BLaER1 (cell line): ENCODE measurements at regions not wholly inside any gene's neighbourhood (a gene's known extent, or its start where the extent isn't known, plus 50 kb on each side); places are given as distances from the start of the nearest gene placed in this dataset.

Experiments used
- H3K27ac ChIP-seq: shearing (Covaris generic); formaldehyde crosslinking; 2 replicates; pipeline ENCODE4 v1.8.1; 2022
- H3K27me3 ChIP-seq: shearing (Covaris generic); formaldehyde crosslinking; 2 replicates; pipeline ENCODE4 v1.8.1; 2022
- H3K36me3 ChIP-seq: shearing (Covaris generic); formaldehyde crosslinking; 2 replicates; pipeline ENCODE4 v1.8.1; 2022
- H3K4me1 ChIP-seq: shearing (Covaris generic); formaldehyde crosslinking; 2 replicates; pipeline ENCODE4 v1.8.1; 2022
- H3K4me2 ChIP-seq: shearing (Covaris generic); formaldehyde crosslinking; 2 replicates; pipeline ENCODE4 v1.8.1; 2022
- H3K4me3 ChIP-seq: shearing (Covaris generic); formaldehyde crosslinking; 2 replicates; pipeline ENCODE4 v1.8.1; 2022
- H3K9ac ChIP-seq: shearing (Covaris generic); formaldehyde crosslinking; 2 replicates; pipeline ENCODE4 v1.8.1; 2022
- H3K9me3 ChIP-seq: shearing (Covaris generic); formaldehyde crosslinking; 2 replicates; pipeline ENCODE4 v1.8.1; 2022
- H4K20me1 ChIP-seq: shearing (Covaris generic); formaldehyde crosslinking; 2 replicates; pipeline ENCODE4 v1.8.1; 2022
- Cebpa-rat ChIP-seq: shearing (Covaris generic); IDR thresholded peaks from 2 replicates; pipeline ENCODE4 v1.8.1; 2022

- no peak for TF ChIP-seq Cebpa-rat
- H3K9me3 ChIP-seq: peaks cover 33% of the 10 kb centered on the region
- H3K4me1 ChIP-seq: peaks cover 83% of the 10 kb centered on the region
- peak overlapping the region; percentile 86 for H3K27ac ChIP-seq
- H3K4me2 ChIP-seq: peak overlapping the region; percentile 81
- no peak overlapping the region for H3K9ac ChIP-seq
- peaks cover 12% of the 10 kb centered on the region; the same call in 1 of the 2 replicates for H3K36me3 ChIP-seq
- no peaks in the 10 kb centered on the region for H4K20me1 ChIP-seq
- no peak overlapping the region; the same call in 1 of the 2 replicates for H3K4me3 ChIP-seq
- no peaks in the 10 kb centered on the region for H3K27me3 ChIP-seq
Observed at GRCh38 chr14:55944757-55945156, 173.5 kb upstream of the PELI2 start.

- peak overlapping the region; percentile 10; the same call in 1 of the 2 replicates for H3K27ac ChIP-seq
- H3K27me3 ChIP-seq: no peaks in the 10 kb centered on the region
- peak overlapping the region; percentile 81; the same call in 1 of the 2 replicates for H3K4me2 ChIP-seq
- peaks cover 27% of the 10 kb centered on the region for H3K9me3 ChIP-seq
- no peaks in the 10 kb centered on the region for H4K20me1 ChIP-seq
- H3K9ac ChIP-seq: no peak overlapping the region
- H3K4me1 ChIP-seq: peaks cover 74% of the 10 kb centered on the region
- peaks cover 4% of the 10 kb centered on the region; the same call in 1 of the 2 replicates for H3K36me3 ChIP-seq
- H3K4me3 ChIP-seq: no peak overlapping the region
- TF ChIP-seq Cebpa-rat: no peak
Observed at GRCh38 chr14:55946231-55946630, 172.0 kb upstream of the PELI2 start.

GRCh38 chr14:55948399-55948798 lies 169.8 kb upstream of the PELI2 start:
- Histone ChIP-seq H4K20me1 (no peaks in the 10 kb centered on the region), H3K4me1 (peaks cover 64% of the 10 kb centered on the region), H3K9ac (no peak overlapping the region), H3K4me2 (no peak overlapping the region; the same call in 1 of the 2 replicates), H3K27me3 (no peaks in the 10 kb centered on the region), H3K27ac (peak overlapping the region; percentile 21; the same call in 1 of the 2 replicates), H3K9me3 (peaks cover 27% of the 10 kb centered on the region), H3K4me3 (peak overlapping the region; percentile 2; the same call in 1 of the 2 replicates), H3K36me3 (peaks cover 4% of the 10 kb centered on the region; the same call in 1 of the 2 replicates)
- TF ChIP-seq Cebpa-rat: no peak

- Histone ChIP-seq H3K36me3 (peaks cover 4% of the 10 kb centered on the region; the same call in 1 of the 2 replicates), H3K27me3 (no peaks in the 10 kb centered on the region), H3K4me2 (no peak overlapping the region), H4K20me1 (no peaks in the 10 kb centered on the region), H3K27ac (no peak overlapping the region), H3K4me1 (peaks cover 51% of the 10 kb centered on the region), H3K9ac (no peak overlapping the region), H3K4me3 (no peak overlapping the region), H3K9me3 (peaks cover 27% of the 10 kb centered on the region)
- no peak for TF ChIP-seq Cebpa-rat
Observed at GRCh38 chr14:55949708-55950107, 168.5 kb upstream of the PELI2 start.

GRCh38 chr14:55950135-55950534 lies 168.1 kb upstream of the PELI2 start:
- Histone ChIP-seq H3K4me2 (no peak overlapping the region), H3K27ac (no peak overlapping the region), H3K9me3 (peaks cover 27% of the 10 kb centered on the region), H3K4me1 (peaks cover 46% of the 10 kb centered on the region), H4K20me1 (no peaks in the 10 kb centered on the region), H3K27me3 (no peaks in the 10 kb centered on the region), H3K4me3 (no peak overlapping the region), H3K9ac (no peak overlapping the region), H3K36me3 (peaks cover 4% of the 10 kb centered on the region; the same call in 1 of the 2 replicates)
- no peak for TF ChIP-seq Cebpa-rat

- Histone ChIP-seq H4K20me1 (no peaks in the 10 kb centered on the region), H3K4me3 (no peak overlapping the region), H3K27ac (peak overlapping the region; percentile 18; the same call in 1 of the 2 replicates), H3K27me3 (no peaks in the 10 kb centered on the region), H3K9me3 (peaks cover 27% of the 10 kb centered on the region), H3K36me3 (peaks cover 4% of the 10 kb centered on the region; the same call in 1 of the 2 replicates), H3K4me1 (peaks cover 32% of the 10 kb centered on the region), H3K9ac (no peak overlapping the region), H3K4me2 (peak overlapping the region; percentile 16; the same call in 1 of the 2 replicates)
- TF ChIP-seq Cebpa-rat: no peak
Observed at GRCh38 chr14:55951341-55952206, 166.6 kb upstream of the PELI2 start.

GRCh38 chr14:55954108-55954507 lies 164.1 kb upstream of the PELI2 start:
- H3K9ac ChIP-seq: no peak overlapping the region
- no peak for TF ChIP-seq Cebpa-rat
- no peak overlapping the region for H3K27ac ChIP-seq
- no peaks in the 10 kb centered on the region for H3K27me3 ChIP-seq
- H3K4me2 ChIP-seq: no peak overlapping the region
- no peaks in the 10 kb centered on the region; the same call in 1 of the 2 replicates for H3K36me3 ChIP-seq
- H3K4me3 ChIP-seq: no peak overlapping the region
- peaks cover 14% of the 10 kb centered on the region for H3K9me3 ChIP-seq
- no peaks in the 10 kb centered on the region for H4K20me1 ChIP-seq
- H3K4me1 ChIP-seq: peaks cover 22% of the 10 kb centered on the region

GRCh38 chr14:55955175-55955574 lies 163.0 kb upstream of the PELI2 start:
- no peaks in the 10 kb centered on the region for H4K20me1 ChIP-seq
- no peak overlapping the region for H3K4me2 ChIP-seq
- peaks cover 4% of the 10 kb centered on the region for H3K9me3 ChIP-seq
- TF ChIP-seq Cebpa-rat: no peak
- H3K27me3 ChIP-seq: no peaks in the 10 kb centered on the region
- H3K4me3 ChIP-seq: no peak overlapping the region
- H3K36me3 ChIP-seq: no peaks in the 10 kb centered on the region
- H3K4me1 ChIP-seq: peaks cover 27% of the 10 kb centered on the region
- H3K9ac ChIP-seq: no peak overlapping the region
- no peak overlapping the region for H3K27ac ChIP-seq

- no peak for TF ChIP-seq Cebpa-rat
- Histone ChIP-seq H3K27ac (no peak overlapping the region), H3K36me3 (no peaks in the 10 kb centered on the region), H3K9ac (no peak overlapping the region), H3K4me3 (no peak overlapping the region), H3K4me1 (peaks cover 15% of the 10 kb centered on the region), H3K27me3 (no peaks in the 10 kb centered on the region), H3K4me2 (no peak overlapping the region), H4K20me1 (no peaks in the 10 kb centered on the region), H3K9me3 (no peaks in the 10 kb centered on the region)
Observed at GRCh38 chr14:55957950-55958349, 160.3 kb upstream of the PELI2 start.

- no peak for TF ChIP-seq Cebpa-rat
- peaks cover 45% of the 10 kb centered on the region for H3K4me1 ChIP-seq
- no peak overlapping the region for H3K27ac ChIP-seq
- H3K27me3 ChIP-seq: no peaks in the 10 kb centered on the region
- no peaks in the 10 kb centered on the region for H3K36me3 ChIP-seq
- H3K4me3 ChIP-seq: no peak overlapping the region
- no peaks in the 10 kb centered on the region for H4K20me1 ChIP-seq
- H3K9me3 ChIP-seq: no peaks in the 10 kb centered on the region
- peak overlapping the region; percentile 48; the same call in 1 of the 2 replicates for H3K4me2 ChIP-seq
- no peak overlapping the region for H3K9ac ChIP-seq
Observed at GRCh38 chr14:55963295-55963694, 154.9 kb upstream of the PELI2 start.
